HepG2 (cell line): ENCODE measurements at regions not wholly inside any gene's neighbourhood (a gene's known extent, or its start where the extent isn't known, plus 50 kb on each side); places are given as distances from the start of the nearest gene placed in this dataset.

Source experiments
- EED ChIP-seq: sonication (generic); formaldehyde crosslinking; IDR thresholded peaks from 2 replicates; pipeline ENCODE4 v1.5.0; 2020; ENCODE audit warnings: mild to moderate bottlenecking, missing genetic modification reagents
- ELF3 ChIP-seq: IDR thresholded peaks from 2 replicates; pipeline ENCODE4 v1.6.1; 2016; ENCODE audit warnings: missing genetic modification reagents, missing compliant biosample characterization
- HNRNPL ChIP-seq: fragments of 200-400 bp; formaldehyde crosslinking; IDR thresholded peaks from 2 replicates; pipeline ENCODE4 v1.6.1; 2017; ENCODE audit warnings: mild to moderate bottlenecking, low read depth, low read length
- HNRNPUL1 ChIP-seq: fragments of 200-400 bp; formaldehyde crosslinking; IDR thresholded peaks from 2 replicates; pipeline ENCODE4 v1.6.1; 2017; ENCODE audit warnings: low read depth, mild to moderate bottlenecking, low read length, moderate library complexity
- HOXA9 ChIP-seq: sonication (generic); formaldehyde crosslinking; IDR thresholded peaks from 2 replicates; pipeline ENCODE4 v1.8.1; 2022; ENCODE audit warnings: missing genetic modification reagents, mild to moderate bottlenecking, moderate library complexity, borderline replicate concordance
- ISL2 ChIP-seq: sonication (generic); formaldehyde crosslinking; IDR thresholded peaks from 2 replicates; pipeline ENCODE4 v1.5.0; 2020; ENCODE audit warnings: missing genetic modification reagents
- SOX6 ChIP-seq, 2 experiments: fragments of 450-650 bp in 1 of 2; sonication (generic) in 1 of 2; formaldehyde crosslinking in 1 of 2; IDR thresholded peaks; 2 replicates each; pipeline versions ENCODE4 v1.4.0 to v1.6.1; 2017 to 2020; ENCODE audit warnings: antibody characterized with exemption in 1 of 2, mild to moderate bottlenecking in 1 of 2, missing genetic modification reagents in 1 of 2
- ZBTB40 ChIP-seq, 2 experiments: fragments of 450-650 bp in 1 of 2; sonication (generic) in 1 of 2; formaldehyde crosslinking in 1 of 2; IDR thresholded peaks; 2 replicates each; pipeline versions ENCODE4 v1.6.1 to v1.8.0; 2016 to 2022; ENCODE audit warnings: antibody characterized with exemption in 1 of 2, mild to moderate bottlenecking in 1 of 2, missing genetic modification reagents in 1 of 2
- ZNF644 ChIP-seq: IDR thresholded peaks from 2 replicates; pipeline ENCODE4 v1.6.1; 2016; ENCODE audit warnings: low read depth
- TF ChIP-seq, protein P1 (sequence below): sonication (generic); formaldehyde crosslinking; conservative IDR thresholded peaks from 2 replicates; pipeline ENCODE4 v1.4.0; 2020; ENCODE audit warnings: mild to moderate bottlenecking, missing genetic modification reagents, moderate library complexity

- TF ChIP-seq, protein P1, sequence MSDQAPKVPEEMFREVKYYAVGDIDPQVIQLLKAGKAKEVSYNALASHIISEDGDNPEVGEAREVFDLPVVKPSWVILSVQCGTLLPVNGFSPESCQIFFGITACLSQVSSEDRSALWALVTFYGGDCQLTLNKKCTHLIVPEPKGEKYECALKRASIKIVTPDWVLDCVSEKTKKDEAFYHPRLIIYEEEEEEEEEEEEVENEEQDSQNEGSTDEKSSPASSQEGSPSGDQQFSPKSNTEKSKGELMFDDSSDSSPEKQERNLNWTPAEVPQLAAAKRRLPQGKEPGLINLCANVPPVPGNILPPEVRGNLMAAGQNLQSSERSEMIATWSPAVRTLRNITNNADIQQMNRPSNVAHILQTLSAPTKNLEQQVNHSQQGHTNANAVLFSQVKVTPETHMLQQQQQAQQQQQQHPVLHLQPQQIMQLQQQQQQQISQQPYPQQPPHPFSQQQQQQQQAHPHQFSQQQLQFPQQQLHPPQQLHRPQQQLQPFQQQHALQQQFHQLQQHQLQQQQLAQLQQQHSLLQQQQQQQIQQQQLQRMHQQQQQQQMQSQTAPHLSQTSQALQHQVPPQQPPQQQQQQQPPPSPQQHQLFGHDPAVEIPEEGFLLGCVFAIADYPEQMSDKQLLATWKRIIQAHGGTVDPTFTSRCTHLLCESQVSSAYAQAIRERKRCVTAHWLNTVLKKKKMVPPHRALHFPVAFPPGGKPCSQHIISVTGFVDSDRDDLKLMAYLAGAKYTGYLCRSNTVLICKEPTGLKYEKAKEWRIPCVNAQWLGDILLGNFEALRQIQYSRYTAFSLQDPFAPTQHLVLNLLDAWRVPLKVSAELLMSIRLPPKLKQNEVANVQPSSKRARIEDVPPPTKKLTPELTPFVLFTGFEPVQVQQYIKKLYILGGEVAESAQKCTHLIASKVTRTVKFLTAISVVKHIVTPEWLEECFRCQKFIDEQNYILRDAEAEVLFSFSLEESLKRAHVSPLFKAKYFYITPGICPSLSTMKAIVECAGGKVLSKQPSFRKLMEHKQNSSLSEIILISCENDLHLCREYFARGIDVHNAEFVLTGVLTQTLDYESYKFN (CRISPR knock-in tag), result peak; percentile 62; the same call in 1 of the 2 replicates
- no peak for TF ChIP-seq EED (CRISPR knock-in tag)
- TF ChIP-seq ELF3, result 0 out of 2 replicates have a peak, but pooled peaks have one; percentile 18
- TF ChIP-seq ISL2 (CRISPR knock-in tag), result peak; percentile 62; the same call in 1 of the 2 replicates
- no peak for TF ChIP-seq SOX6 (IDR thresholded peaks at IDR 0.05)
- TF ChIP-seq SOX6 (CRISPR knock-in tag; IDR thresholded peaks at IDR 0.05), result peak; percentile 31; the same call in 1 of the 2 replicates
- no peak for TF ChIP-seq ZBTB40 (IDR thresholded peaks at IDR 0.05)
- TF ChIP-seq ZBTB40 (CRISPR knock-in tag; IDR thresholded peaks at IDR 0.05), result no peak
- no peak for TF ChIP-seq HNRNPUL1
- TF ChIP-seq ZNF644 (CRISPR knock-in tag), result peak; percentile 54; the same call in 1 of the 2 replicates
- TF ChIP-seq HOXA9 (CRISPR knock-in tag), result no peak
- TF ChIP-seq HNRNPL, result 0 out of 2 replicates have a peak, but pooled peaks have one; percentile 3
These were observed 409.0 kb downstream of the COG6 start (continued) for GRCh38 chr13:40064154-40065097.
